SK-MEL-5 (cell line): ENCODE measurements at regions not wholly inside any gene's neighbourhood (a gene's known extent, or its start where the extent isn't known, plus 50 kb on each side); places are given as distances from the start of the nearest gene placed in this dataset.

ENCODE experiments used
- DNase-seq: peaks from one replicate; pipeline ENCODE4 v3.0.0-alpha.2; 2016; ENCODE audit warnings: low read depth, low spot score
- in situ Hi-C: cut with HindIII; loops from 2 replicates; pipeline ENCODE4 v1.10.0; 2016; ENCODE audit warnings: low sequenced_read_pairs, high pct_unique_total_duplicates, low pct_unique_long_range_greater_than_20kb
- small RNA-seq, 2 experiments: library from RNA; depleted of rRNA; stranded (forward); fragments of <200 nt; gene quantifications; one replicate each; pipeline ENCODE3, GENCODE V24; 2014

GRCh38 chr20:57114290-57115005 is 152.0 kb downstream of the BMP7 start:
- in situ Hi-C loops, result no loop called here
- no peak for DNase-seq

- no peak for DNase-seq
- in situ Hi-C loops, result no loop called here
Observed at GRCh38 chr20:57117296-57117695, 149.1 kb downstream of the BMP7 start.

DNA sequence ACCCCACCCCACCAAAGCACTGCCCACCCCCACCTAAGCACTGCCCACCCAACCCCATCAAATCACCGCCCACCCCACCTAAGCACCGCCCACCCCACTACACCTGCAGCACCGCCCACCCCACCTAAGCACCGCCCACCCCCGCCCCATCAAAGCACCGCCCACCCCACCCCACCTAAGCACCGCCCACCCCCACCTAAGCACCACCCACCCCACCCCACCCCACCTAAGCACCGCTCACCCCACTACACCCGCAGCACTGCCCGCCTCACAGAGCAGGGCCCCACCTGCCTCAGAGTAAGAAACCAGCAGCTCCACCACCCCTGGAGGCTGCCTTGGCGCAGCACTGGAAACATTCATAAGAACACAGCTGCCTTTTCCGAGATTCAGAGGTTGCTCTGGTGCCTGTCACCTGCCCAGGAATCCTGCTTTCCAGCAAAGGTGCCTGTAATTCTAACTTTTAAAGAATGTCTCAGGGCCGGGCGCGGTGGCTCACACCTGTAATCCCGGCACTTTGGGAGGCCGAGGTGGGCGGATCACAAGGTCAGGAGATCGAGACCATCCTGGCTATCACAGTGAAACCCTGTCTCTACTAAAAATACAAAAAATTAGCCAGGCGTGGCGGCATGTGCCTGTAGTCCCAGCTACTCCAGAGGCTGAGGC is 148.2 kb downstream of the BMP7 start:
- in situ Hi-C loops, result no loop called here
- no peak for DNase-seq

Small RNA genes in the stretch of these regions (small RNA-seq; reads per million reads assigned to genes)
- gene RNU6-929P, result 0 reads per million in 2 experiments
